ENCODE measurements at regions not wholly inside any gene's neighbourhood (a gene's known extent, or its start where the extent isn't known, plus 50 kb on each side); places are given as distances from the start of the nearest gene placed in this dataset.
"Not testable (repeated sequence)": the region's sequence is repeated elsewhere in the genome, so short reads cannot be mapped to it uniquely, and the experiment has no call there.

- no peak for TF ChIP-seq CTCF (IDR thresholded peaks at IDR 0.05)
- no peak for TF ChIP-seq POLR2A (IDR thresholded peaks at IDR 0.05)
- DNase-seq: no peak
- intact Hi-C loops (cut with DNase I): no loop called here
- H3K27ac ChIP-seq: no peak overlapping the region
- no peaks in the 10 kb centered on the region for H3K9me3 ChIP-seq
- H3K4me1 ChIP-seq: no peaks in the 10 kb centered on the region
- H3K27me3 ChIP-seq: no peaks in the 10 kb centered on the region
- no peaks in the 10 kb centered on the region for H3K36me3 ChIP-seq
- H3K4me3 ChIP-seq (replicated peaks in 1 of 3): no peak overlapping the region
- WGBS, 2 donors: 96 to 98% methylated on average over 4 of the region's 4 CpGs
These were observed 294.9 kb downstream of the GUCY2F start for GRCh38 chrX:109186939-109187338.

- intact Hi-C loops (cut with DNase I): no loop called here
- Histone ChIP-seq H3K9me3 (no peaks in the 10 kb centered on the region), H3K4me3 (replicated peaks in 1 of 3) (no peak overlapping the region), H3K36me3 (no peaks in the 10 kb centered on the region), H3K27me3 (no peaks in the 10 kb centered on the region), H3K27ac (no peak overlapping the region), H3K4me1 (no peaks in the 10 kb centered on the region)
- no peak for TF ChIP-seq CTCF (IDR thresholded peaks at IDR 0.05)
- no peak for TF ChIP-seq POLR2A (IDR thresholded peaks at IDR 0.05)
- DNase-seq: no peak
These were observed 297.3 kb downstream of the GUCY2F start for GRCh38 chrX:109184506-109185139.

GRCh38 chrX:109172091-109172602 is 309.7 kb downstream of the GUCY2F start:
- H3K27me3 ChIP-seq: no peaks in the 10 kb centered on the region
- no peaks in the 10 kb centered on the region for H3K9me3 ChIP-seq
- H3K27ac ChIP-seq: no peak overlapping the region
- no peak overlapping the region for H3K4me3 ChIP-seq (replicated peaks in 1 of 3)
- H3K36me3 ChIP-seq: no peaks in the 10 kb centered on the region
- H3K4me1 ChIP-seq: no peaks in the 10 kb centered on the region
- TF ChIP-seq CTCF (IDR thresholded peaks at IDR 0.05) (no peak), POLR2A (IDR thresholded peaks at IDR 0.05) (no peak)
- no peak for DNase-seq
- WGBS, 2 donors: 68 to 100% methylated on average over 1 to 2 of the region's 4 CpGs
- intact Hi-C loops (cut with DNase I): no loop called here

- WGBS, 2 donors: 60 to 95% methylated on average over 1 of the region's 1 CpG
- TF ChIP-seq CTCF (IDR thresholded peaks at IDR 0.05) (no peak), POLR2A (IDR thresholded peaks at IDR 0.05) (no peak)
- no peaks in the 10 kb centered on the region for H3K9me3 ChIP-seq
- no peaks in the 10 kb centered on the region for H3K4me1 ChIP-seq
- H3K27me3 ChIP-seq: no peaks in the 10 kb centered on the region
- no peaks in the 10 kb centered on the region for H3K36me3 ChIP-seq
- intact Hi-C loops (cut with DNase I): no loop called here
- no peak for DNase-seq
- H3K4me3 ChIP-seq (replicated peaks in 1 of 3): no peak overlapping the region
- no peak overlapping the region for H3K27ac ChIP-seq
These were observed 326.7 kb downstream of the GUCY2F start for GRCh38 chrX:109155161-109155560.

GRCh38 chrX:109144173-109144572 is 337.7 kb downstream of the GUCY2F start:
- DNase-seq: not testable (repeated sequence)

More at GRCh38 chrX:109144173-109144572, 337.7 kb downstream of the GUCY2F start:
- intact Hi-C loops (cut with DNase I); H3K4me1 ChIP-seq; H3K4me3 ChIP-seq (replicated peaks in 1 of 3); H3K9me3 ChIP-seq; H3K36me3 ChIP-seq; H3K27me3 ChIP-seq; H3K27ac ChIP-seq: not testable (repeated sequence)
- WGBS, 2 donors: 33 to 79% methylated on average over 1 of the region's 1 CpG

Data from thyroid gland (tissue), 4 donors.